Heart left ventricle (tissue), 13 donors: ENCODE measurements at regions not wholly inside any gene's neighbourhood (a gene's known extent, or its start where the extent isn't known, plus 50 kb on each side); places are given as distances from the start of the nearest gene placed in this dataset.

Source experiments
- POLR2A ChIP-seq, 2 donors: fragments of 450-650 bp; IDR thresholded peaks; one replicate each; pipeline ENCODE4 v1.6.1; 2017; ENCODE audit warnings: antibody characterized with exemption in 2 of 2, mild to moderate bottlenecking in 2 of 2, moderate library complexity in 2 of 2
- TF ChIP-seq, protein P1 (sequence below), 12 donors: fragments of 200-600 bp; sonication (generic) in 4 of 12; IDR thresholded peaks; one replicate each; pipeline versions ENCODE4 v1.5.0 to v1.8.0; 2018 to 2022; ENCODE audit warnings: antibody characterized with exemption in 12 of 12, mild to moderate bottlenecking in 5 of 12
- donor health status: ischemic (EF 13 %, LVEDD 7.1; RV severe dilation, severe dysfunction).
- donor health status: DM: no; HTN: yes; CAD: no.
- donor health status: DM: no; HTN: no; CAD: no.
- donor health status: ischemic (EF 25% LVEDD 6.9; RV normal size, moderate dysfunction).
- donor health status: ischemic (EF 25% LVEDD 5.7; RV mildly dilated, moderate dysfunction).
- donor health status: ischemic (EF 35%, LVEDD 5.7; RV mildly dilated, moderate dysfunction).
- donor health status: nonischemic (EF 11% LVEDD 7.7; RV severe dilation, severe dysfunction).
- donor health status: DM: yes; HTN: yes; CAD: no.
- donor health status: PGD.
- donor health status: ischemic (EF 29% LVEDD 5.4; RV normal size, mild dysfunction).
- donor health status: nonischemic (EF 23%, LVEDD 6.1; RV moderate dilation, normal function).

DNA sequence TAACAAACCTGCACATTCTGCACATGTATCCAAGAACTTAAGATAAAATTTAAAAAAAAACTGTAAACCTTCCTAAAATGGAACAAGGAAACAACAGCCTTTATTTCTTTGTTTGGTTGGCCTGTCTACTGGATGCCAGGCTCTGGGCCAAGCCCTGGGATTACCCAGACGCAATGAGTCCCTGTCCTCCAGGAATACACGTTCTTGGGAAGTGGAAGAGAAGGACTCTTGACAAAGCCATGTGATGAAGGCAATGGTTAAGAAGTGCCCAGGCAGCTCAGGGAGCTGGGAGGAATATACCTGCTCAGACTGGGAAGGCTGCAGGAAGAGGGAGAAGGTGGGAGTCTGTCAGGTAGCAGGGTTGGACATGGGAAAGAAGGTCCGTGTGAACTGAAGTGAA, 115.4 kb downstream of the AXIN2 start:
- no peak for TF ChIP-seq POLR2A (IDR thresholded peaks at IDR 0.05)
- TF ChIP-seq, protein P1, sequence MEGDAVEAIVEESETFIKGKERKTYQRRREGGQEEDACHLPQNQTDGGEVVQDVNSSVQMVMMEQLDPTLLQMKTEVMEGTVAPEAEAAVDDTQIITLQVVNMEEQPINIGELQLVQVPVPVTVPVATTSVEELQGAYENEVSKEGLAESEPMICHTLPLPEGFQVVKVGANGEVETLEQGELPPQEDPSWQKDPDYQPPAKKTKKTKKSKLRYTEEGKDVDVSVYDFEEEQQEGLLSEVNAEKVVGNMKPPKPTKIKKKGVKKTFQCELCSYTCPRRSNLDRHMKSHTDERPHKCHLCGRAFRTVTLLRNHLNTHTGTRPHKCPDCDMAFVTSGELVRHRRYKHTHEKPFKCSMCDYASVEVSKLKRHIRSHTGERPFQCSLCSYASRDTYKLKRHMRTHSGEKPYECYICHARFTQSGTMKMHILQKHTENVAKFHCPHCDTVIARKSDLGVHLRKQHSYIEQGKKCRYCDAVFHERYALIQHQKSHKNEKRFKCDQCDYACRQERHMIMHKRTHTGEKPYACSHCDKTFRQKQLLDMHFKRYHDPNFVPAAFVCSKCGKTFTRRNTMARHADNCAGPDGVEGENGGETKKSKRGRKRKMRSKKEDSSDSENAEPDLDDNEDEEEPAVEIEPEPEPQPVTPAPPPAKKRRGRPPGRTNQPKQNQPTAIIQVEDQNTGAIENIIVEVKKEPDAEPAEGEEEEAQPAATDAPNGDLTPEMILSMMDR (IDR thresholded peaks at IDR 0.05), result no peak
